Iris pigment epithelial cell (primary cell): ENCODE measurements at regions not wholly inside any gene's neighbourhood (a gene's known extent, or its start where the extent isn't known, plus 50 kb on each side); places are given as distances from the start of the nearest gene placed in this dataset.
A peak's percentile ranks its signal among the peaks of the same experiment; 100 is the strongest.

Experiments used
- DNase-seq: peaks from one replicate; pipeline ENCODE4 v3.0.0-alpha.2; 2011; ENCODE audit warnings: low read depth

- no peak for DNase-seq
These were observed 225.1 kb downstream of the BCAT1 start for GRCh38 chr12:24723759-24724158.

- no peak for DNase-seq
These were observed 227.7 kb downstream of the BCAT1 start for GRCh38 chr12:24721191-24721590.

- DNase-seq = peak; percentile 68
These were observed 229.6 kb downstream of the BCAT1 start for GRCh38 chr12:24719293-24719721.

- no peak for DNase-seq
These were observed 230.3 kb downstream of the BCAT1 start for GRCh38 chr12:24718617-24719016.

GRCh38 chr12:24714237-24714636 lies 234.7 kb downstream of the BCAT1 start:
- DNase-seq = no peak

- no peak for DNase-seq
These were observed 237.6 kb downstream of the BCAT1 start for GRCh38 chr12:24711056-24712008.

- peak; percentile 72 for DNase-seq
These were observed 239.7 kb downstream of the BCAT1 start for GRCh38 chr12:24709216-24709615.

GRCh38 chr12:24708718-24709117 lies 240.2 kb downstream of the BCAT1 start:
- DNase-seq = no peak

GRCh38 chr12:24708043-24708442 lies 240.9 kb downstream of the BCAT1 start:
- DNase-seq = no peak

GRCh38 chr12:24707334-24707733 lies 241.6 kb downstream of the BCAT1 start:
- no peak for DNase-seq

GRCh38 chr12:24705741-24706358 lies 243.1 kb downstream of the BCAT1 start:
- peak; percentile 31 for DNase-seq

GRCh38 chr12:24705216-24705615 lies 243.7 kb downstream of the BCAT1 start:
- DNase-seq = no peak

GRCh38 chr12:24701343-24701742 lies 247.6 kb downstream of the BCAT1 start:
- no peak for DNase-seq

GRCh38 chr12:24698972-24699371 lies 249.9 kb downstream of the BCAT1 start:
- no peak for DNase-seq

- DNase-seq = no peak
These were observed 251.1 kb downstream of the BCAT1 start for GRCh38 chr12:24697769-24698168.

GRCh38 chr12:24697295-24697694 lies 251.6 kb downstream of the BCAT1 start:
- DNase-seq = no peak

- DNase-seq = no peak
These were observed 252.1 kb downstream of the BCAT1 start for GRCh38 chr12:24696800-24697199.

- peak; percentile 21 for DNase-seq
These were observed 253.1 kb downstream of the BCAT1 start for GRCh38 chr12:24695657-24696329.

- no peak for DNase-seq
These were observed 253.8 kb downstream of the BCAT1 start for GRCh38 chr12:24695103-24695502.

GRCh38 chr12:24688601-24689000 lies 260.3 kb downstream of the BCAT1 start:
- no peak for DNase-seq

GRCh38 chr12:24681570-24681969 lies 267.3 kb downstream of the BCAT1 start:
- DNase-seq = no peak

- peak; percentile 82 for DNase-seq
These were observed 269.8 kb downstream of the BCAT1 start for GRCh38 chr12:24679126-24679525.

- no peak for DNase-seq
These were observed 270.5 kb downstream of the BCAT1 start for GRCh38 chr12:24678436-24678835.
